ENCODE measurements at regions not wholly inside any gene's neighbourhood (a gene's known extent, or its start where the extent isn't known, plus 50 kb on each side); places are given as distances from the start of the nearest gene placed in this dataset.

DNA sequence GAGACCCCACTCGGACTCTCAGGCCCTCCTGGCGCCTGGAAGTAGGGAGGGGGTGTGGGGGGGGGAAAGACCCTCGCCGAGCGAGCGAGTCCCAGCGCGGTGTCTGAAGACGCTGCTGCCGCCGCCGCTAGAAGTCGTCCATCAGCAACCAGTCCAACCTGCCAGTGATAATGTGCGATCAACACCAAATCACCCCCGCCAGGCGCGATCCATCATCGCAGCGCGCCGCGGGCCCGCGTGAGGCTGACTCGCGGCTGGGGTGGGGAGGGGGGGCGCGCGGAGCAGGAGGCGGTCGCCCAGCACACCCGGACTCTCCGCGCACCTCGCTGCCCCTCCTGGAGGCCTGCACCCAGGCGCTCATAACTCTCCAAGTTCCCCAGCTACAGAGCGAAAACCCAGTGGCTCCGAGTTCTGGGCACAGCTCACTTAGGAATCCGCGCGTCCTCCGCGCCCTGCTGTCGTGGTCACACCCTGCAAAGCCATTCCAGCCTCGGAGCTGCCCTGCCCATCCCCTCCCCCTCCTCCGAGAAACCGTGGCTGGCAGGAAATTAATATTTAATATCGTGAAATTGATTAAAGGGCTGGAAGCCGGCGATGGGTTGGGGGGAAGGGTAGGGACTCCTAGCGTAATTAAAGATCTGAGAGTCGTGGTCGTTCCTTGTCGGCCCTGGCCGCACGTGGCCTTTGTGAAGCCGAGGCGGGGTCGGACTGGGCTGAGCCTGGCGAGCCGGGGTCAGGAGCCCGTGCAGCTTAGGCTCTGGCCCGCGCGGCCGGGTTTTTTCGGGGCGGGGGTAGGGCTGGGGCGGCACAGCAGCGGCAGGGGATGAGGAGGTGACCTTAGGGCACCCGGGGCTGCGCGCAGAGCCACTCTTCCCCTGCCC lies 58.1 kb upstream of the BCOR start:
- no peak overlapping the region for H3K27ac Mint-ChIP-seq
- TF ChIP-seq, protein P1, sequence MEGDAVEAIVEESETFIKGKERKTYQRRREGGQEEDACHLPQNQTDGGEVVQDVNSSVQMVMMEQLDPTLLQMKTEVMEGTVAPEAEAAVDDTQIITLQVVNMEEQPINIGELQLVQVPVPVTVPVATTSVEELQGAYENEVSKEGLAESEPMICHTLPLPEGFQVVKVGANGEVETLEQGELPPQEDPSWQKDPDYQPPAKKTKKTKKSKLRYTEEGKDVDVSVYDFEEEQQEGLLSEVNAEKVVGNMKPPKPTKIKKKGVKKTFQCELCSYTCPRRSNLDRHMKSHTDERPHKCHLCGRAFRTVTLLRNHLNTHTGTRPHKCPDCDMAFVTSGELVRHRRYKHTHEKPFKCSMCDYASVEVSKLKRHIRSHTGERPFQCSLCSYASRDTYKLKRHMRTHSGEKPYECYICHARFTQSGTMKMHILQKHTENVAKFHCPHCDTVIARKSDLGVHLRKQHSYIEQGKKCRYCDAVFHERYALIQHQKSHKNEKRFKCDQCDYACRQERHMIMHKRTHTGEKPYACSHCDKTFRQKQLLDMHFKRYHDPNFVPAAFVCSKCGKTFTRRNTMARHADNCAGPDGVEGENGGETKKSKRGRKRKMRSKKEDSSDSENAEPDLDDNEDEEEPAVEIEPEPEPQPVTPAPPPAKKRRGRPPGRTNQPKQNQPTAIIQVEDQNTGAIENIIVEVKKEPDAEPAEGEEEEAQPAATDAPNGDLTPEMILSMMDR (IDR thresholded peaks at IDR 0.05; ENCODE audit: unreplicated experiment): no peak
- peaks cover 8% of the 10 kb centered on the region for H3K4me1 Mint-ChIP-seq (ENCODE audit: low read depth)
- no peaks in the 10 kb centered on the region for H3K9me3 Mint-ChIP-seq (ENCODE audit: low read depth)
- peaks cover 10% of the 10 kb centered on the region for H3K27me3 Mint-ChIP-seq
- peaks cover 1% of the 10 kb centered on the region for H3K36me3 Mint-ChIP-seq (ENCODE audit: insufficient read depth)
- DNase-seq (ENCODE audit: low spot score, unreplicated experiment): no peak
- peak overlapping the region; percentile 31 for H3K4me3 Mint-ChIP-seq (ENCODE audit: low read depth)

DNA sequence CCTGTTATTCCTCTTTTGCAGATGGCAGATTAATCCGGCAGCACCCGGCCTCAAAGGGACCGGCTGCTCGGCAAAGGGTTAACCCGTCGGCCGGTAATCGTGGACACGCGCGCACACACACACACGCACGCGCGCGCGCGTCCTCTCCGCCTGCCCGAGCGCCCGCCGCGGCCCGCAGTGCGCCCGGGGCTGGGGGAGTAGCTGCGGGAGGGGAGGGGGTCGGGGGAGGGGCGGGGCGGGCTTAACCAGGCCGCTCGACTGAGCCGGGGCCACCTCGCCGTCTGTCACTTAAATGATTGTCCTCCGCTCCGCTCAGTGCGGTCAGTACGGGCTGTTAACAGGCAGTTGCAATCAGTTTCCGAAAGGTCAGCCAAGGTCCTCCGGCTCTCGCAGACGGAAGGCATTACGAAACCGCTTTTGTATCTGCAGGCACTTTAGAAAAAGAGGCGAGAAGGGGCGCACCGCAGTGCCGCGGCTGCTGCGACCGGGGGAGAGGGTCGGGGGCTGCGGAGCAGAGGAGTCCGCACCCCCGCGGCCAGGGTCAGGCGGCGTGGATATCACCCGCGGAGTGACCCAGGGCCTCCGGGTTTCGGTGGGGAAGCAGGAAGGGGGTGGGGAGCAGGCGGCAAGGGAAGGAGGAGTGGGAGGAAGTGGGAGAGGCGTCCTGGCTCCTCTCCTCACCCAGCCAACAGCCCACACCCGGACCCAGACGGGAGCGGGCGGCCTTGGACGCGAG lies 57.3 kb upstream of the BCOR start:
- Mint-ChIP-seq H3K27ac (peak overlapping the region; percentile 82), H3K27me3 (peaks cover 18% of the 10 kb centered on the region), H3K9me3 (ENCODE audit: low read depth) (no peaks in the 10 kb centered on the region), H3K4me1 (ENCODE audit: low read depth) (peaks cover 8% of the 10 kb centered on the region), H3K36me3 (ENCODE audit: insufficient read depth) (peaks cover 3% of the 10 kb centered on the region), H3K4me3 (ENCODE audit: low read depth) (peak overlapping the region; percentile 70)
- TF ChIP-seq, protein P1 (IDR thresholded peaks at IDR 0.05; ENCODE audit: unreplicated experiment): no peak
- no peak for DNase-seq (ENCODE audit: low spot score, unreplicated experiment)

DNA sequence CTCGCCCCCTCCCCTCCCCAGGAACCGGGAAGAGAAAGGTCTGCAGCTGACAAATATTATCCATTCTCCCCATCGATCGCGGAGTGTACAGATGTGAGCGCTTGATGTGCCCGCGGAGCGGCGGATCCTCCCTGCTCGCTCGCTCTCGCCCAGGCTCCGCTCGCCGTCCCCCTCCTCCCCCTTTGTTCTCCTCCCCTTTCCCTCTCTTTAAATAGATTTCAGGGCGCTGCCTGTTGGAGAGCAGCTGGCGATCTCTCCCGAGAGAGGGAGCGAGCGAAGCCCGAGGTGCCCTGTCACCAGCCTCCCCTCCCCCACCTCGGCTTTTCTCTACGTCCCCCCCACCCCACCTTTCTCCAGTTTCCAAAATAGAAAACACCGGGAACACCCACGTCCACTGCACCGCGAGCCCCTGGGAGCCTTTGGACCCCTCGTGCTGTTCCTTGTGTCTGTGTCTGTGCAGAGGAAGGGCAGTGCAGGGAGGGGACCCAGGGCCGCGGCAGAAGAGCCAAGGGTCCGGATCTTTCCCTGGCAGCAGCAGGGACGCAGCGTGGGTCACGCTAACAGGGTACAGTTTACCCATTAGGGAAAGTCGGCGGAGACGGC lies 56.6 kb upstream of the BCOR start:
- Mint-ChIP-seq H3K27me3 (peaks cover 24% of the 10 kb centered on the region), H3K9me3 (ENCODE audit: low read depth) (no peaks in the 10 kb centered on the region)

DNA sequence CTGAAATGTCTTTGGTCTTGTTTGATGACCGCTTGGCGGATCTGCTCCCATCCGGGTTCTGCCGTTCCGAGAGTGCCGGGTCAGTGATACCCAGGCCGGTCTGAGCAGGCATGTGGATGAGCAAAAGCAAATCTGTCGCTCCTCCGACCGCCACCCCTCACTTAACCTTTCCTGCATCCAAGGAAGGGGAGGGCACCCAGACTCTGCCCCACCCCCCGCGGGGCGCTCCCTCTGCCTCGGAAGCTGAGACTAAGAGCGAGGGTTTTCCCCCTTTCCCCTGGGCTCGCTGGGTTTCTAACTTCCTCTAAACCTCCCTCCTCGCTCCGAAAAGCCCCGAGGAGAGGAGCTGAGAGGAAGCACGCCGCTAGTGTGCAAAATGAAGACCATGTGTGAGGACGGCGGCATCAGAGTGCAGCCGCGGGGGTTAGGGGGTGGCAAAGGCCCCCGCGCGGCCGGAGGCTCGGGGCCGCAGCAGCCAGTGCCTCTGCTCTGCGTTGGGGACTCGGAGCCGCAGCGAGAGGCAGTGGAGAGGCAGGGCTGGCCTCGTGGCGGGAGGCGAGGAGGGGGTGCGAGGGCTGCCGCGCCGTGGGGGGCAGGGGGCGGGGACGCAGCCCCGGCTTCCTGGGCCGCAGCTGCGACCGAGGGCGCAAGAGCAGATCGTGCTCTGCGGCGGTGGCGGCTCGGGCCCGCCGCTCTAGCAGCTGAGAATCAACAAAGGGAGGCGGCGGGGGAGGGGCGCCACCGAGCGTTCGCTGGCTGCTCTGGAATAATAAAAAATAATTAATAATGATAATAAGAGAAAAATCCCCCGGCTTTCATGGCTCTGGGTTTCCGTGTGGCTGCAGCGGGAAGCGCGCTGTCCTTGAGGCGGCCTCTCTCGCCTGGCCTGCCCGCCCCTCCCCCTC lies 55.8 kb upstream of the BCOR start:
- DNase-seq (ENCODE audit: low spot score, unreplicated experiment): no peak
- no peaks in the 10 kb centered on the region for H3K9me3 Mint-ChIP-seq (ENCODE audit: low read depth)
- peaks cover 10% of the 10 kb centered on the region for H3K4me1 Mint-ChIP-seq (ENCODE audit: low read depth)
- H3K36me3 Mint-ChIP-seq (ENCODE audit: insufficient read depth): peaks cover 3% of the 10 kb centered on the region
- H3K4me3 Mint-ChIP-seq (ENCODE audit: low read depth): peak overlapping the region; percentile 53
- TF ChIP-seq, protein P1 (IDR thresholded peaks at IDR 0.05; ENCODE audit: unreplicated experiment): no peak
- peaks cover 32% of the 10 kb centered on the region for H3K27me3 Mint-ChIP-seq
- no peak overlapping the region for H3K27ac Mint-ChIP-seq

More for the DNA sequence above, 56.6 kb upstream of the BCOR start:
- peak overlapping the region; percentile 62 for H3K4me3 Mint-ChIP-seq (ENCODE audit: low read depth)
- no peak for DNase-seq (ENCODE audit: low spot score, unreplicated experiment)
- TF ChIP-seq, protein P1 (IDR thresholded peaks at IDR 0.05; ENCODE audit: unreplicated experiment): no peak
- H3K4me1 Mint-ChIP-seq (ENCODE audit: low read depth): peaks cover 6% of the 10 kb centered on the region
- H3K27ac Mint-ChIP-seq: peak overlapping the region; percentile 73
- H3K36me3 Mint-ChIP-seq (ENCODE audit: insufficient read depth): peaks cover 1% of the 10 kb centered on the region

Measured in progenitor cell of endocrine pancreas (in vitro differentiated cells).